ENCODE measurements at regions not wholly inside any gene's neighbourhood (a gene's known extent, or its start where the extent isn't known, plus 50 kb on each side); places are given as distances from the start of the nearest gene placed in this dataset.
A peak's percentile ranks its signal among the peaks of the same experiment; 100 is the strongest.

DNA sequence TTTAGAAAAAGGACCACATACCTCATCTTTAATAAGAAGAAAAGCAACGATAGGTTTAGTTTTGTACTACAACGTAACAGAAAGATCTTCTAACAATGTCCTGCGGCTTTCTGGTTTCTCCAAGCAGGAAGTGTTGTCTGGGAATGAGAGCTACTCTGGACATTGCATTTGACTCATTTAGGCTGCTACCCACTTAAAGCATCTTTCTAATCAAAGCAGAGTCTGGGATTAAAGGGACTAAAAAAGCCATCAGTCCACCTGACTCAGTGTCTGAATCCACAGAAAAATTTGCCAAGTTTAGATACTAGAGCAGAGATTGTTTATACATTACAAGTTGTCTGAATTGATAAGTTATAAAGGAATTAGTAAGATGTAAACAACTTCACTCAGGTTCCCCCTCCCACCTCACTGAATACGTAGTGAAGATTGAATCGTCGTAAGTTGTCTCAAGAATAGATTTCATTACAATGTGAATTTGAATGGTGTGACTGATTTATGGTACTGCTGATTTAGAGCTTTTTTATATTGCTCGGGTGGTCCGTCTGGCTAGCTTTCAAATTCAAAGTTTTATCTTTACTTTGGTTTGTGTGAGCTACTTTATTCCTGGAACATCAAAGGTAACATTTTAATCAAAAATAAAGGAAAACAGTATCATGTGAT, 70.2 kb upstream of the SMIM21 start:
- DNase-seq (ENCODE audit: low read depth in 2 of 2): no peak

DNA sequence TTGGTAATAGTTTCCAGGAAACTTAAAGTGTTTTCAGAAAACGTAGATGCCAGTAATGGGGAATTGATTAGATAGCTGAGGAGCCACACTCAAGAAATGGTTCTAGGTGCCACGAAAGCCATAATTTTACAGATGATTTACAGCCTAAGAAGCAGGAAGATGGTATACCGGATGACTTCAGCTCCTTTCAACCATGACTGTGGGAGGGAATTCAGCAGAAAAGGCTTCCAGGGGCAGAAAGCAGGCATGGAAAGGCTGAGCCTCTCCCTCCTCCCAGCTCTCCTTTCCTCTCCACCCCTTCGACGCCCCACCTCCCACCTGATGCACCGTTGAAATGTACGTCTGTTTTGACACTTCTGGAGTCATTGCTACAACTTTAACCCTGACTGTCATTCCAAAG, 68.6 kb upstream of the SMIM21 start:
- no peak for DNase-seq (ENCODE audit: low read depth in 2 of 2)

DNA sequence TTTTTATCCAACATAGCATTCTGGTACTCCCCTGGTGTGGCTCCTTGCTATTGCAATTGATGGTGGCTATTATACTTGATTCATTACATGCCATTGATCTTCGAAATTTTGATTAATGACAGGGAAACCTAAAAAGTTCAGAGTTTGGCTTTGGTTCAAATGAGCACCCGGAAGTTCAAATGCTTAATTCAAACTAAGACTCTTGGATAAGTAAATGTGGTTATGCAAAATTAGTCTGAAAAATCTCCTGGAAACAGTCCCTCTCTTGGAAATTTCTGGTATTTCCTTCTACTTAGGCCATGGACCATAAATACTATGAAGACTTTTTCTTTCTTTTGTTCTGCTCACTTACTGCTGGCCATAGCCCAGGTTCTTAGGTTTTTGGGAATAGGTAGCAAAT, 65.3 kb upstream of the SMIM21 start:
- no peak for DNase-seq (ENCODE audit: low read depth in 2 of 2)

DNA sequence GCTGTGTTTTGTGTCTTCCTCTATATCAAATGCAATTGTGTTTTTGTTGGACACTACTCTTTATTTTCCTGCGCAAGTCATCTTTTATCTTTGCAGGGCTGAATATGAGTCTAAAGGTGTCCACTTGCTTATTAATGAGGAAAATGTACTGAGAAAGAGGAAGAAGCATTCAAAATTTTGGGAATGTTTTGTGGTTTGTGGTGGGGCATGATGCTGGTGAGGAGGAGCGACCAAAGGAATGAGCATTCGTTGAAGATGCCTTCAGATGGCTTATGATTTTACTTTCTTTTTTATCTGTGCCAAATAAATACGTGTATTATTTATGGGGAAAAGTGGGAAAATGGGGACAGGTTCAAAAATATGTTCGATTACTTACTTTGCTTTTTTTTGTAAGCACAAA, 63.9 kb upstream of the SMIM21 start:
- no peak for DNase-seq (ENCODE audit: low read depth in 2 of 2)

DNA sequence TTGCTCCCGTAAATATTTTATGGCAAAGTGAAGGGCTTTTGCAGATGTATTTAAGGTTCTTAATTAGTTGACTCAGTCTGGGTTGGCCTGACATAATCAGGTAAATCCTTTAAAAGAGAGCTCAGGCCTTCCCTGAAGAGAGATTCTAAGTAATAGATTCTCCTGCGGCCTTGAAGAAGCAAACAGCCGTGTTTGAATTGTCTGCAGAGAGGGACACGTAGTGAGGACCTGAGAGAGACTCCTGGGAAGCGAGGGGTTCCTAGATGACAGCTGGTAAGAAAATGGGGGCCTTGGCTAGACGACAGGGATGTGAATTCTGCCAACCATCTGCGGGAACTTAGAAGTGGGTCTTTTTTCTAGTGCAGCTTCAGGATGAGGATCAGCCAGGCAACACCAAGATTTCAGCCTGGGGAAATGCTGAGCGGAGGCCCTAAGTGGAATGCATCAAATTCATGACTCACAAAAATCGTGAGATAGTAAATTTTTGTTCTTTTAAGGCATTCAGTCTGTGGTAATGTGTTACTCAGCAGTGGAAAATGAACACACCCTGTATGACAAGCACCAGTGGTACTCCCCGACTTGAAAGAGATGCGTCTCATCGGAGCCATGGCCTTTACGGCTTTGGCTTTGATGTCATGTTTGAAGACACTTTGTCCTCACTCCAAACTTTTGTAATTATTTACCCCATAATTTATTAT, 62.1 kb upstream of the SMIM21 start:
- peak; percentile 87 to 88 for DNase-seq (ENCODE audit: low read depth in 2 of 2)

DNA sequence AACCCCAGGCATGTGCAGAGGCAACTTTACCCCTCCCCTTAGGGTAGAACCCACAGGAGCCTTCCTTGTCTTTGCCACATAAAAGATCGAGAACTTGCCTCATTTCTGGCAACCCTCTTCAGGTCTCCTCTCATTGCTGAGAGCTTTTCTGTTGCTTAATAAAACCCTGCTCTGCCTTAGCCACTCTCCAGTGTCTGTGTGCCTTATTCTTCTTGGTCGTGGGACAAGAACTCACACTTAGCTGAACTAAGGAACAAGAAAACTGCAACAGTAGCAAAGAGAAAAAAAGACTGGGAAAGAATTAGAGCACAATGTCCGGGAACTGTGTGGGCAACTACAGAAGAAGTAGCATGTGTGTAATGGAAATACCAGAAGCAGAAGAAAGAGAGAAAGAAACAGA, 56.2 kb upstream of the SMIM21 start:
- DNase-seq (ENCODE audit: low read depth in 2 of 2): no peak

DNA sequence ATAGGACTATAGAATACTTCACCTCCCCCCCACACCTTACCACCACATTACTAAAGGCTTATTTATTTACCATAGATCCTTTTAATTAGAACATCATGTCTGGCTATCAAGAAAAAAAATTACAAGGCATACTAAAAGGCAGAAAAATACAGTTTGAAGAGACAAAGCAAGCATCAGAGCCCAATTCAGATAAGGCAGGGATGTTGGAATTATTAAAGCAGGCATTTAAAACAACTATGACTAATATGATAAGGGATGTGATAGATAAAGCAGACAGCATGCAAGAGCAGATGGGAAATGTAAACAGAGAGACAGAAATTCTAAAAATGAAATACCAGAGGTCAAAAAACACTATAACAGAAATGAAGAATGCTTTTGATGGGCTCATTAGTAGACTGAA, 55.4 kb upstream of the SMIM21 start:
- DNase-seq (ENCODE audit: low read depth in 2 of 2): no peak

DNA sequence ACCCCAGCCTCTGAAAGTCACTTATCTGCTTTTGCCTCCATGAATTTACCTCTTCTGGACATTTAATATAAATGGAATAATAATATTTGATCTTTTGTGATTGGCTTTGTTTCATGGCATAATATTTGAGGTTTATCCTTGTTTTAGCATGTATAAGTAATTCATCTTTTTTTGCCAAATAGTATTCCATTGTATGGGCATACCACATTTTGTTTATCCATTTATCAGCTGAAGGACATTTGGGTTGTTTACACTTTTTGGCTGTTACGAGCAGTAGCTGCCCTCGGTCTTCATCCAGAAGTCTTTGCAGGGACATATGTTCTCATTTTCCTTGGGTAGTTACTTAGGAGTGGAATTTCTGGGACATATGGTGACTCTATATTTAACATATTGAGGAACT, 53.0 kb upstream of the SMIM21 start:
- DNase-seq (ENCODE audit: low read depth in 2 of 2): no peak

DNA sequence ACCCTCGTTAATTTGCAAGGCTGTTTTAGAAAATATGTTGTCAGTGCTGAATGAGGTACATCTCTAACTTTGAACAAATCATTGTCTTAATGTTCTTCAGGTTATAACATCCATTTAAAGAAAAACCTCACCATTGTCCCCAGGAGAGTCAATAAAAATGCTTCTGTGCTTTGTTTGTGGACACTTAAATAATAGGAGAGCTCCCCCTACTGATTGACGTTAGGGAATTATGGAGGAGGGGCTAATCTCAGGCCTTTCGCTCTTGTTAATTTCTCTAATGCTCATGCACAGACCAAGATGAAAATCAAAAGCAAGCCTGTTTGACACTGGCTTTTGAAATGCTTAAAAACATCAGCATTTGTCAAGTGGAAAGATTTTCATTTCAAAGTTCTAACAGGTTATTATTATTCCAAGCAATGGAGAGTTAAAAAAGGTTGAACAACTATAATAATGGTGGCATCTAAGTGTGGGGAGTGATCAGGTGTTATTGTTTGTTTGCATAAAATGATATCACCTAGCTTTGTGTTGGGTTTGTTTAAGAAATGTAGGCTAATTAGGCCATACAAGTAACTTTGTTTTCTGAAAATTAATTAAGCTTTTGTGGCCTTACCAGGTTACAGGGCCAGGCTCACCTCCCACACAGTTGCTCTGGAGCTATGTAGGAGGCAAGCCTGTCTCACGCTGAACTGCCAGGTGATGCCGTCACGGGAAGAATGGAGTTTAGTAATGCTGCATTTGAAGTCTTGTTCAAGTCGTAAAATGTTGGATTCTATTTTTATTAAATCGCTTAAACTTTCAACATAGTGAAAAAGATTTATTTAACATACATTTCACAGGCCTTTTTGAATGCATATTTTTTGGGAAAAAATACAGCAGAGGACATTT, 51.7 kb upstream of the SMIM21 start:
- DNase-seq (ENCODE audit: low read depth in 2 of 2): no peak

DNA sequence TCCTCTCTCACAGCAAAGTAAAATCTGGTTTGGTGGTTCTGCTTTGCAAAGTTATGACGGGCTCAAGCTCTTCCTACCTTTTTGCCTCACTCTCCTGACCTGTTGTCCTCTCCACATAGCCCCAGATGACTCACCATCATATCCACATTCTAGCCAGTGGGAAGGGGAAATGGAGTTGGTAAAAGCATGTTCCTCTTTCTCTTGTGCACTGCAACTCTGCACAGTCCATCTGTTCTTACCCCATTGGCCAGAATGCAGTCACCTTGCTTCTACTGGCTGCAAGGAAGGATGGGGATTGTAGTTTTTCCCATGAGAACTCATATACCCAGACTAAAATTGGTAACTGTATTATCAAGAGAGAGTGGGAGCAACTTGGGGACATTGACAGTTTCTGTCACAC, 50.4 kb upstream of the SMIM21 start:
- DNase-seq (ENCODE audit: low read depth in 2 of 2): no peak

Measured in fibroblast of skin of left biceps (primary cell).